Activated B cell treated with CpG ODN at 0.5 μM for 24 hours (primary cell): ENCODE measurements at regions not wholly inside any gene's neighbourhood (a gene's known extent, or its start where the extent isn't known, plus 50 kb on each side); places are given as distances from the start of the nearest gene placed in this dataset.

Experiments used
- ATAC-seq: fragments of 200-7000 bp; cut with Tn5 transposase; one replicate; pipeline ENCODE4 v1.10.0; 2021; ENCODE audit warnings: low read depth, mild to moderate bottlenecking, moderate library complexity
- CTCF ChIA-PET: fragments of 350-600 bp; sonication (Branson Sonifier 250); formaldehyde crosslinking; loops from one replicate; lab custom pipeline; 2021; ENCODE audit warnings: antibody characterized with exemption; lab: Charles Lee
- POLR2A ChIA-PET: fragments of 350-600 bp; sonication (Branson Sonifier 250); formaldehyde crosslinking; loops from one replicate; lab custom pipeline; 2021; ENCODE audit warnings: antibody characterized with exemption; lab: Charles Lee
- DNase-seq: peaks from one replicate; pipeline ENCODE4 v3.0.0; 2022
- H3K27ac Mint-ChIP-seq: one replicate; pipeline ENCODE4 v1.8.0; 2020; ENCODE audit warnings: mixed read lengths
- H3K27me3 Mint-ChIP-seq: one replicate; pipeline ENCODE4 v1.8.0; 2021; ENCODE audit warnings: mixed read lengths
- H3K36me3 Mint-ChIP-seq: one replicate; pipeline ENCODE4 v1.8.0; 2021; ENCODE audit warnings: low read depth, mixed read lengths
- H3K4me1 Mint-ChIP-seq: one replicate; pipeline ENCODE4 v1.8.0; 2021; ENCODE audit warnings: mixed read lengths
- H3K4me3 Mint-ChIP-seq: one replicate; pipeline ENCODE4 v1.8.0; 2020; ENCODE audit warnings: mild to moderate bottlenecking, mixed read lengths
- H3K9me3 Mint-ChIP-seq: one replicate; pipeline ENCODE4 v1.8.0; 2020; ENCODE audit warnings: mixed read lengths
- CTCF ChIP-seq: fragments of 200-600 bp; IDR thresholded peaks from one replicate; pipeline ENCODE4 v1.8.0; 2022; ENCODE audit warnings: antibody characterized with exemption, mild to moderate bottlenecking
- intact Hi-C: fragments of 100-400 bp; cut with micrococcal nuclease; formaldehyde crosslinking; loops from one replicate; pipeline ENCODE4 v1.15.1; 2024

- ATAC-seq (no peak), DNase-seq (no peak)
- TF ChIP-seq CTCF = no peak
- Mint-ChIP-seq H3K4me3 (no peak overlapping the region), H3K4me1 (no peaks in the 10 kb centered on the region), H3K9me3 (peaks cover 7% of the 10 kb centered on the region), H3K36me3 (no peaks in the 10 kb centered on the region), H3K27ac (no peak overlapping the region), H3K27me3 (no peaks in the 10 kb centered on the region)
- CTCF ChIA-PET = no interaction called here
- intact Hi-C loops = no loop called here
- POLR2A ChIA-PET = no interaction called here
Measured at GRCh38 chr22:27697888-27698287, 103.7 kb downstream of the MN1 start.
